ENCODE measurements at regions not wholly inside any gene's neighbourhood (a gene's known extent, or its start where the extent isn't known, plus 50 kb on each side); places are given as distances from the start of the nearest gene placed in this dataset.

DNA sequence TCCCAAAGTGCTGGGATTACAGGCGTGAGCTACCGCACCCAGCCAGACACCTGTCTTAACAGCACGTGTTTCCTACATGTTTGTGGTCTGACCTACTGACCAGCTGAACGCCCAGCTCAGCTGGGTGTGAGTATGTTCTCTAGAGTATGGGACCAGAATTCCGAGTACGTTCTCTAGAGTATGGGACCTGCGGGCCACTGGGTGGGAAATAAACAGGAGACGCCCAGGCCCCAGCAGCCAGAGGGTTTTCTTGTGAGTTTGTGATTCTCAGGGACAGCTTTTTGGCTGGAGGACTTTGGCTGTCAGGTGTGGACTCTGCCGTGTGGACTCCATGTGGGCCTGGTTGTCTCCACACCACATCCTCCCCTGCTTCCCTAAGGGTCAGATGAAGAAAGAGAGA lies 87.3 kb downstream of the CHRD start:
- Mint-ChIP-seq H3K4me3 (no peak overlapping the region), H3K27me3 (ENCODE audit: low read depth) (peaks cover 16% of the 10 kb centered on the region), H3K36me3 (ENCODE audit: low read depth) (no peaks in the 10 kb centered on the region), H3K27ac (ENCODE audit: unreplicated experiment) (no peak overlapping the region), H3K4me1 (no peaks in the 10 kb centered on the region), H3K9me3 (no peaks in the 10 kb centered on the region)
- no peak for TF ChIP-seq CTCF (conservative IDR thresholded peaks at IDR 0.05)
- no peak for DNase-seq (ENCODE audit: low read depth, low spot score)

- H3K4me3 Mint-ChIP-seq = no peak overlapping the region
- no peak overlapping the region for H3K27ac Mint-ChIP-seq (ENCODE audit: unreplicated experiment)
- TF ChIP-seq CTCF (conservative IDR thresholded peaks at IDR 0.05) = no peak
- no peaks in the 10 kb centered on the region for H3K9me3 Mint-ChIP-seq
- H3K27me3 Mint-ChIP-seq (ENCODE audit: low read depth) = peaks cover 22% of the 10 kb centered on the region
- no peaks in the 10 kb centered on the region for H3K36me3 Mint-ChIP-seq (ENCODE audit: low read depth)
- no peak for DNase-seq (ENCODE audit: low read depth, low spot score)
- H3K4me1 Mint-ChIP-seq = no peaks in the 10 kb centered on the region
These were observed 90.7 kb downstream of the CHRD start for GRCh38 chr3:184470551-184470950.

GRCh38 chr3:184471439-184471838 lies 90.1 kb upstream of the EPHB3 start:
- Mint-ChIP-seq H3K36me3 (ENCODE audit: low read depth) (no peaks in the 10 kb centered on the region), H3K4me1 (no peaks in the 10 kb centered on the region), H3K4me3 (no peak overlapping the region), H3K9me3 (peaks cover 3% of the 10 kb centered on the region), H3K27ac (ENCODE audit: unreplicated experiment) (no peak overlapping the region), H3K27me3 (ENCODE audit: low read depth) (peaks cover 28% of the 10 kb centered on the region)
- no peak for DNase-seq (ENCODE audit: low read depth, low spot score)
- no peak for TF ChIP-seq CTCF (conservative IDR thresholded peaks at IDR 0.05)

DNA sequence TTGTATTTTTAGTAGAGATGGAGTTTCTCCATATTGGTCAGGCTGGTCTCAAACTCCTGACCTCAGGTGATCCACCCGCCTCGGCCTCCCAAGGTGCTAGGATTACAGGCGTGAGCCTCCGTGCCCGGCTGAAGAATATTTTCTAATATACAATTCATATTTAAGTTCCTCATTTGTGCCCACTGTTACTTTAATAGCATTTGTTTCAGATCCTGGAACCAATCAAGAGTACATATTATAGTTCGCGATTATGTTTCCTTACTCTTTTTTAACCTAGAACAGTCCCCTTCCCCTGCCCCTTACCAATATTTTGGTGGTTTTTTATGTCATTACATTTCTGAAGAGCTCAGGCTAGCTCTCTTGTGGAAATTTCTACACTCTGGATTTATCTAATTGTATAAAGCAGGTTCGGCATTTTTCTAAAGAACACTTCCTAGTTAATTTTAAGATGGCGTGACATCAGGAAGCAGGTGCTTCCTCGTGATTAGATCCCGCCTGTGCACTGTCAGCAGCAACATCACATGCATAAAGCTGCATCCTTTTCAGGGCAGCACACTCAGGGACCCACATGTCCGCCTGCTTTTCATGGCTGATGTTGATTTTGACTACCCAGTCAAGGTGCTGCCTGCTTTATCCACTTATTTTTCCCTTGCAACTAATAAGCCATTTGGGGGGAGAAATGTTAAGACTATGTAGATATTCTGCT lies 88.7 kb upstream of the EPHB3 start:
- Mint-ChIP-seq H3K27ac (ENCODE audit: unreplicated experiment) (no peak overlapping the region), H3K4me3 (no peak overlapping the region), H3K4me1 (no peaks in the 10 kb centered on the region), H3K27me3 (ENCODE audit: low read depth) (peaks cover 32% of the 10 kb centered on the region), H3K36me3 (ENCODE audit: low read depth) (no peaks in the 10 kb centered on the region), H3K9me3 (peaks cover 3% of the 10 kb centered on the region)
- TF ChIP-seq CTCF (conservative IDR thresholded peaks at IDR 0.05) = no peak
- DNase-seq (ENCODE audit: low read depth, low spot score) = no peak

- no peak for DNase-seq (ENCODE audit: low read depth, low spot score)
- Mint-ChIP-seq H3K9me3 (peaks cover 3% of the 10 kb centered on the region), H3K27ac (ENCODE audit: unreplicated experiment) (no peak overlapping the region), H3K4me3 (no peak overlapping the region), H3K36me3 (ENCODE audit: low read depth) (no peaks in the 10 kb centered on the region), H3K27me3 (ENCODE audit: low read depth) (peaks cover 32% of the 10 kb centered on the region), H3K4me1 (peaks cover 9% of the 10 kb centered on the region)
- TF ChIP-seq CTCF (conservative IDR thresholded peaks at IDR 0.05) = no peak
These were observed 86.7 kb upstream of the EPHB3 start for GRCh38 chr3:184474897-184475296.

All from neural crest cell (in vitro differentiated cells).